COLO668 (cell line): ENCODE measurements at regions not wholly inside any gene's neighbourhood (a gene's known extent, or its start where the extent isn't known, plus 50 kb on each side); places are given as distances from the start of the nearest gene placed in this dataset.
"Not testable (repeated sequence)": the region's sequence is repeated elsewhere in the genome, so short reads cannot be mapped to it uniquely, and the experiment has no call there.

Experiments used
- DNase-seq: peaks from one replicate; lab custom pipeline; 2025; ENCODE audit not compliant: unreplicated experiment; lab: John Stamatoyannopoulos, UW

GRCh38 chr11:115664313-115664712, 160.1 kb upstream of the CADM1 start:
- no peak for DNase-seq

- no peak for DNase-seq
Measured at GRCh38 chr11:115663790-115664189, 159.6 kb upstream of the CADM1 start.

- DNase-seq: peak; percentile 6
Measured at GRCh38 chr11:115660030-115660805, 156.0 kb upstream of the CADM1 start.

- peak; percentile 54 for DNase-seq
Measured at GRCh38 chr11:115659061-115659963, 155.1 kb upstream of the CADM1 start.

- DNase-seq: no peak
Measured at GRCh38 chr11:115657586-115657985, 153.4 kb upstream of the CADM1 start.

DNA sequence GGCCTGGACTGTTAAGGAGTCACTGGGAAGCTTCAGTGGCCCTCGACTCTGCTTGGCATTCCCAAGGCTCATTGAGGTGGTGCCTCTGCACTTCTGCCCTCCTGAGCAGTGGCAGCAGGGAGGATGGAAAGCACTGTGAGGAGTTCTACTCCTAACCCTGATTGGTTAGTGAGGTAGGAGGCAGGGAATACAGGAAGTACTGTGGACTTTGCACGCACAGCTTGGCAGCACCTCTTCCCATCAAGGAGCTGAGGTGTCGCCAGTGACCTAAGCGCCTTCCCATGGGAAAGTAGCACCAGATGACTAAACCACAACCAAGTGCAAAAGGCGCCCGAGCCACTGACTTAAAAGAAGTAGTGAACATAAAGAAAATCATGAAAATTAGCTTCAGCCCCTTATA, 152.5 kb upstream of the CADM1 start:
- no peak for DNase-seq

GRCh38 chr11:115656041-115656440, 151.8 kb upstream of the CADM1 start:
- no peak for DNase-seq

DNA sequence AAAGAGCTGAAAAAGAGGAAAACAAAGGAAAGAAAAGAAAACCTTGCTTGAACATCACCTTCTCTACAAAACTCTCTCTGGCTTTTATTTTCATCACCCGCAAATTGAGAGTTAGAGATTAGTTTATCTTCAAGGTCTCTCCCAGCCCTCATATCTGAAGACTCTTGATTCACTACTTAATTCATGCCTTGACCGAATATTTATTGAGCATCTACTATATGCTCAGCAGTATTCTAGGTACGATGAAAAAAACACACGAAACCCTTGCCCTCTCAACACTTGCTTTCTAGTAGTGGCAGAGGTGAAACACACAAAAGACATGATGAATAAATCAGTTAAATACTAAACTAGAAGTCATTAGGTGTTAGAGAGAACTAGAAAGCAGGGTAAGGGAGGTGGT, 150.6 kb upstream of the CADM1 start:
- DNase-seq: no peak

DNA sequence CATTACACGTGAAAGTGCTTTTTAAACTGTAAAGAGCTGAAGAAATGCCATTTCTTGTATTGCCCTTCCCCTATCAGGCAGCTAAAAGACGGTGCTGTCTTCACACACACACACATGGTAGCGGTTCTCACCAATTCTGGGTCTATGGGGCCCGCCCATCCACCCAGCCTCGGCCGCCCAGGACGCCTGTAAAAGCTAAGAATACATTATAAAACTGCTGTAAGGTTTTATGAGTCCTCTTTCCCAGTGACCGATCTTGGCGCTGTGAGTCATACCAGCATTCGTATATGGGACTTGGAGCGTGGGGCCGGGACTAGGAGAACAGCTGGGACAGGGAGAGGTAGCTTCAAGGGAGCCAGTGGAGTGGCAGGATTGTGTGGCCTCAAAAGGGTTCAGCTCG, 149.7 kb upstream of the CADM1 start:
- no peak for DNase-seq

GRCh38 chr11:115653076-115653475, 148.9 kb upstream of the CADM1 start:
- DNase-seq: no peak

- no peak for DNase-seq
Measured at GRCh38 chr11:115652496-115652895, 148.3 kb upstream of the CADM1 start.

- no peak for DNase-seq
Measured at GRCh38 chr11:115652094-115652493, 147.9 kb upstream of the CADM1 start.

GRCh38 chr11:115649461-115649860, 145.2 kb upstream of the CADM1 start:
- DNase-seq: no peak

- no peak for DNase-seq
Measured at GRCh38 chr11:115645631-115646317, 141.6 kb upstream of the CADM1 start.

DNA sequence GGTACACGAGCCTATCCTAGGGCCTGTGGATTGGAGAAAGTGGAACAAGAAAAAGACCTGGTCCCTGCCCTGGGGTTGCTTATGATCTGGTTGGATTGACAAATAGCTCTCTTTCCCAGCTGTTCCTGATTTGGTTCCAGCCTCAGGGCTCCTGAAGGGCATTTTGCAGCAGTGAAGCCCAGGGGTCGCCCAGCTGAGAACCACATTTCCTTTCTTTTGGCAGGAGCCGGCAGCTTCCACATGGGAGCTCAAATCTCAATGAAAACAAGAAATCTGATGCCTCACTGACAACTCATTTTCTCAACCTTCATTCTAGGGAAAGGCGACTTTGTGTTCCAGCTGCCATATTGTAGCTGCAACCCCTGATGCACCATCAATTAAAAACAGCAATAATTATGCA, 140.6 kb upstream of the CADM1 start:
- no peak for DNase-seq

GRCh38 chr11:115643549-115644270, 139.5 kb upstream of the CADM1 start:
- DNase-seq: no peak

- DNase-seq: no peak
Measured at GRCh38 chr11:115642660-115643059, 138.4 kb upstream of the CADM1 start.

DNA sequence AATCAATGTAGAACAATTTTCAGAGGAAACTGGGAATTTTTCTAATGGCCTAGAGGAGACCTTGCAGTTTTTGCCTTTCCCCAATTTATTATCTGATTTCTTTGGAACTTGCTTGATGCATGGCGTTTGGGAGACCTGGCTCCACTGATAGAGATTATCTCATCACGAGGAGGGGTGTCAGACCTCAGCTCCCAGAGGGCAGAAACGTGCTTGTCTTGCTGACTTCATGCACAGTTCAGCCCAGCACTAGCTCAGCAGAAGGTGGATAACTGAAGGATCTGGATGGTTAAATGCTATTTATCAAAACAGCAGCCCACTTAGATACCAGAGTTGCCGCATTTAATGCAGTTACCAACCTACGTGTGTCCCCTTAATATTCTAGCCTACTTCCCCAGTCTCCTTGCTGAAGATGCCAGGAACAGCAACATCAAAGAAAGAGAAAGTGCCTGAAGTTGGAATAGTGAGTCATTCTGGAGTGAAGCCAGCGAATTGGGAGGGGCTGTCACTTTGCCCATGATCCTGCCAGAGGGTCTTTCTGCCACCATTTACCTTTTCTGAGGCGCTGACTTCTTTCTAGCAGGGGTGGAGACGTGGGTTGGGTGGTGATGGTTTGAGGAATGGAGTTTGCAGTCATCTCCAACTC, 133.5 kb upstream of the CADM1 start:
- DNase-seq: no peak

GRCh38 chr11:115636753-115637527, 132.7 kb upstream of the CADM1 start:
- DNase-seq: no peak

DNA sequence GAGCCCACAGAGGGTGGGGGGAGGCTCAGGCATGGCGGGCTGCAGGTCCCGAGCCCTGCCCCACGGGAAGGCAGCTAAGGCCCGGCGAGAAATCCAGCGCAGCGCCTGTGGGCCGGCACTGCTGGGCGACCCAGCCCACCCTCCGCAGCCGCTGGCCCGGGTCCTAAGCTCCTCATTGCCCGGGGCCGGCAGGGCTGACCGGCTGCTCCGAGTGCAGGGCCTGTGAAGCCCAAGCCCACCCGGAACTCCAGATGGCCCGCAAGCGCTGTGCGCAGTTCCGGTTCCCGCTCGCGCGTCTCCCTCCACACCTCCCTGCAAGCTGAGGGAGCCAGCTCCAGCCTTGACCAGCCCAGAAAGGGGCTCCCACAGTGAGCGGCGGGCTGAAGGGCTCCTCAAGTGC, 129.8 kb upstream of the CADM1 start:
- not testable (repeated sequence) for DNase-seq
